H1 (cell line): ENCODE measurements at regions not wholly inside any gene's neighbourhood (a gene's known extent, or its start where the extent isn't known, plus 50 kb on each side); places are given as distances from the start of the nearest gene placed in this dataset.

ENCODE experiments used
- CTCF ChIA-PET: fragments of 300-600 bp; sonication (Branson Sonifier 250); formaldehyde crosslinking; loops from one replicate; lab custom pipeline; 2021; ENCODE audit not compliant: partially characterized antibody; lab: Charles Lee
- POLR2A ChIA-PET: fragments of 300-600 bp; sonication (Branson Sonifier 250); formaldehyde crosslinking; loops from one replicate; lab custom pipeline; 2021; ENCODE audit warnings: inconsistent platforms; ENCODE audit not compliant: partially characterized antibody; lab: Charles Lee
- DNase-seq, 2 experiments: peaks; one replicate each; pipeline versions ENCODE4 v3.0.0 to v3.0.0-alpha.2; 2010 to 2022; ENCODE audit warnings: low spot score in 2 of 2, low read depth in 1 of 2, mixed read lengths in 1 of 2
- FAIRE-seq: peaks from 2 replicates; lab custom pipeline; 2011; peaks lifted over from hg19 to GRCh38; lab: Jason Lieb, UNC
- H2AFZ ChIP-seq: 2 replicates; pipeline ENCODE4 v1.8.1; 2012; ENCODE audit warnings: low read length, inconsistent platforms
- H2AK5ac ChIP-seq: 2 replicates; pipeline ENCODE4 v1.6.1; 2013; ENCODE audit warnings: low read depth, low read length
- H2BK120ac ChIP-seq: replicated peaks from 2 replicates; pipeline ENCODE3; 2013; ENCODE audit warnings: low read depth, low read length, inconsistent platforms
- H2BK12ac ChIP-seq: 2 replicates; pipeline ENCODE4 v1.6.1; 2013; ENCODE audit warnings: low read depth, low read length
- H2BK15ac ChIP-seq: 2 replicates; pipeline ENCODE4 v1.6.1; 2013; ENCODE audit warnings: low read length
- H2BK20ac ChIP-seq: 2 replicates; pipeline ENCODE4 v1.6.1; 2013; ENCODE audit warnings: low read length
- H2BK5ac ChIP-seq: 2 replicates; pipeline ENCODE4 v1.6.1; 2013; ENCODE audit warnings: low read depth, low read length
- H3K14ac ChIP-seq: 2 replicates; pipeline ENCODE4 v1.6.1; 2013; ENCODE audit warnings: inconsistent platforms; ENCODE audit not compliant: insufficient read length
- H3K18ac ChIP-seq: 2 replicates; pipeline ENCODE4 v1.6.1; 2013; ENCODE audit warnings: low read length; ENCODE audit errors: extremely low read depth
- H3K23ac ChIP-seq: 2 replicates; pipeline ENCODE4 v1.6.1; 2013; ENCODE audit warnings: inconsistent platforms; ENCODE audit not compliant: insufficient read length
- H3K23me2 ChIP-seq: 2 replicates; pipeline ENCODE4 v1.6.1; 2013; ENCODE audit warnings: low read depth, low read length
- H3K27ac ChIP-seq: 2 replicates; pipeline ENCODE4 v1.6.1; 2011; ENCODE audit warnings: low read depth, low read length, inconsistent platforms
- H3K27me3 ChIP-seq, 4 experiments: replicated peaks in 1 of 4; 1 replicate in 1 of 4; 2 replicates in 3 of 4; pipeline versions ENCODE4 v1.6.1 to v1.8.1; 2011 to 2013; ENCODE audit warnings: low read length in 3 of 4, mild to moderate bottlenecking in 3 of 4, inconsistent platforms in 2 of 4, mixed read lengths in 2 of 4, moderate library complexity in 1 of 4; ENCODE audit not compliant: control insufficient read depth in 3 of 4, insufficient read depth in 3 of 4; ENCODE audit errors: extremely low read depth in 1 of 4
- H3K36me3 ChIP-seq, 4 experiments: 2 replicates each; pipeline versions ENCODE4 v1.6.1 to v1.8.1; 2011 to 2013; ENCODE audit warnings: mild to moderate bottlenecking in 4 of 4, low read length in 3 of 4, moderate library complexity in 2 of 4, control low read depth in 1 of 4, inconsistent platforms in 1 of 4; ENCODE audit not compliant: insufficient read depth in 4 of 4, control insufficient read depth in 2 of 4
- H3K4ac ChIP-seq: replicated peaks from 2 replicates; pipeline ENCODE3; 2013; ENCODE audit warnings: low read length, low read depth, mixed read lengths, inconsistent platforms; ENCODE audit not compliant: insufficient read length
- H3K4me1 ChIP-seq, 4 experiments: replicated peaks in 1 of 4; 1 replicate in 1 of 4; 2 replicates in 3 of 4; pipeline versions ENCODE4 v1.6.1 to v1.8.1; 2011 to 2013; ENCODE audit warnings: low read length in 3 of 4, inconsistent platforms in 2 of 4, mixed read lengths in 1 of 4; ENCODE audit not compliant: insufficient read depth in 4 of 4, control insufficient read depth in 3 of 4
- H3K4me2 ChIP-seq, 2 experiments: 2 replicates each; pipeline versions ENCODE4 v1.6.1 to v1.8.1; 2011 to 2013; ENCODE audit warnings: low read depth in 2 of 2, low read length in 2 of 2, control low read depth in 1 of 2, inconsistent platforms in 1 of 2, mild to moderate bottlenecking in 1 of 2; ENCODE audit not compliant: insufficient read depth in 1 of 2
- H3K4me3 ChIP-seq, 4 experiments: fragments of 200-600, 300-600 bp in 1 of 4; sonication (generic), shearing (Covaris generic), sonication (Bioruptor Twin) in 1 of 4; 2 replicates each; pipeline versions ENCODE4 v1.5.1 to v1.8.1; 2011 to 2016; ENCODE audit warnings: low read length in 4 of 4, low read depth in 3 of 4, control low read depth in 2 of 4, inconsistent platforms in 2 of 4, mild to moderate bottlenecking in 2 of 4, mixed read lengths in 1 of 4, moderate library complexity in 1 of 4; ENCODE audit not compliant: insufficient read depth in 2 of 4; ENCODE audit errors: extremely low read depth in 1 of 4
- H3K56ac ChIP-seq: replicated peaks from 2 replicates; pipeline ENCODE3; 2013; ENCODE audit warnings: low read depth, mild to moderate bottlenecking, mixed read lengths, low read length, inconsistent platforms; ENCODE audit not compliant: insufficient read length
- H3K79me1 ChIP-seq: 2 replicates; pipeline ENCODE4 v1.6.1; 2013; ENCODE audit warnings: low read depth, low read length, control low read depth
- H3K79me2 ChIP-seq, 2 experiments: 2 replicates each; pipeline versions ENCODE4 v1.6.1 to v1.8.1; 2012 to 2013; ENCODE audit warnings: low read length in 2 of 2, mild to moderate bottlenecking in 2 of 2, inconsistent platforms in 1 of 2; ENCODE audit not compliant: insufficient read depth in 2 of 2, control insufficient read depth in 1 of 2
- H3K9ac ChIP-seq, 4 experiments: replicated peaks in 1 of 4; 1 replicate in 1 of 4; 2 replicates in 3 of 4; pipeline versions ENCODE4 v1.6.1 to v1.8.1; 2011 to 2013; ENCODE audit warnings: low read depth in 3 of 4, low read length in 3 of 4, control low read depth in 2 of 4, mild to moderate bottlenecking in 2 of 4, moderate library complexity in 2 of 4, inconsistent platforms in 1 of 4; ENCODE audit errors: extremely low read depth in 1 of 4
- H3K9me3 ChIP-seq, 2 experiments: 2 replicates each; pipeline versions ENCODE4 v1.6.1 to v1.8.1; 2012 to 2013; ENCODE audit warnings: mild to moderate bottlenecking in 2 of 2, moderate library complexity in 2 of 2, control low read depth in 1 of 2, inconsistent platforms in 1 of 2, low read depth in 1 of 2, low read length in 1 of 2, mixed read lengths in 1 of 2; ENCODE audit not compliant: insufficient read depth in 2 of 2
- H4K20me1 ChIP-seq, 2 experiments: replicated peaks in 1 of 2; 2 replicates each; pipeline versions ENCODE3 to v1.8.1; 2011 to 2013; ENCODE audit warnings: inconsistent platforms in 2 of 2, low read length in 2 of 2, mild to moderate bottlenecking in 1 of 2; ENCODE audit not compliant: insufficient read depth in 2 of 2, control insufficient read depth in 1 of 2
- H4K5ac ChIP-seq: 2 replicates; pipeline ENCODE4 v1.6.1; 2013; ENCODE audit warnings: low read length, low read depth, mixed read lengths, inconsistent platforms; ENCODE audit not compliant: insufficient read length
- H4K8ac ChIP-seq: 2 replicates; pipeline ENCODE4 v1.8.0; 2013; ENCODE audit warnings: mild to moderate bottlenecking, moderate library complexity, low read length, inconsistent platforms; ENCODE audit not compliant: insufficient read depth; ENCODE audit errors: extremely low read depth
- H4K91ac ChIP-seq: replicated peaks from 2 replicates; pipeline ENCODE3; 2013; ENCODE audit warnings: low read length, mixed read lengths, inconsistent platforms; ENCODE audit not compliant: insufficient read length
- CBX8 ChIP-seq: fragments of 300-800, 300-1000 bp; sonication (generic); IDR thresholded peaks from 2 replicates; pipeline ENCODE4 v1.7.1; 2016; ENCODE audit warnings: low read depth, low read length, borderline replicate concordance
- KDM1A ChIP-seq: fragments of 200-600, 300-600 bp; sonication (generic); IDR thresholded peaks from 2 replicates; pipeline ENCODE4 v1.7.1; 2016; ENCODE audit warnings: mild to moderate bottlenecking, low read length, borderline replicate concordance
- WGBS, 2 experiments: shearing (Covaris generic) in 1 of 2; methylation state at CpG; one replicate each; pipeline versions ENCODE4 v1.1.6 to v1.1.7; 2013 to 2015; ENCODE audit warnings: low lambda C conversion rate in 2 of 2, mixed read lengths in 2 of 2, inconsistent platforms in 1 of 2, low coverage in 1 of 2, missing lambda C conversion rate in 1 of 2; ENCODE audit not compliant: insufficient replicate concordance in 2 of 2, insufficient coverage in 1 of 2, insufficient read length in 1 of 2; ENCODE audit errors: extremely low coverage in 1 of 2, missing lambda C conversion rate in 1 of 2; 5-methylcytosine and 5-hydroxymethylcytosine counted together

- no peak overlapping the region for H3K4ac ChIP-seq
- H3K4me3 ChIP-seq: peak overlapping the region; percentile 34 to 59 (median 41)
- H3K9ac ChIP-seq: no peak overlapping the region
- ChIA-PET POLR2A (interaction anchor here (1.2 kb wide), 1 partner anchor 23 kb away, joined by 4 read pairs; no protein-coding TSS in a partner anchor), CTCF (interaction anchor here (1.1 to 2.3 kb wide), 2 partner anchors 22 to 23 kb away, joined by 4 to 5 read pairs; no protein-coding TSS in a partner anchor)
- H3K36me3 ChIP-seq: no peaks in the 10 kb centered on the region
- DNase-seq (peak in 1 of 2 experiments; percentile 70), FAIRE-seq (no peak)
- H4K8ac ChIP-seq: peak overlapping the region; percentile 82
- peak overlapping the region; percentile 63; the same call in 1 of the 2 replicates for H2AFZ ChIP-seq
- H2BK20ac ChIP-seq: no peak overlapping the region; the same call in 1 of the 2 replicates
- no peaks in the 10 kb centered on the region for H3K79me2 ChIP-seq
- H3K14ac ChIP-seq: no peak overlapping the region
- peak overlapping the region; percentile 55 to 79 for H3K4me2 ChIP-seq
- no peaks in the 10 kb centered on the region for H3K79me1 ChIP-seq
- no peak overlapping the region for H2BK120ac ChIP-seq
- peaks cover 4 to 27% (median 18%) of the 10 kb centered on the region in 4 experiments; a peak in 6 of 7 replicates for H3K27me3 ChIP-seq
- no peak overlapping the region for H3K56ac ChIP-seq
- no peak overlapping the region for H4K91ac ChIP-seq
- H3K18ac ChIP-seq: peak overlapping the region; percentile 56
- no peak overlapping the region for H2BK12ac ChIP-seq
- H3K9me3 ChIP-seq: no peaks in the 10 kb centered on the region
- H2BK5ac ChIP-seq: no peak overlapping the region
- H3K23ac ChIP-seq: no peak overlapping the region
- H3K23me2 ChIP-seq: peaks cover 8% of the 10 kb centered on the region
- H2BK15ac ChIP-seq: no peak overlapping the region; the same call in 1 of the 2 replicates
- 33% methylated on average over 31 of the region's 32 CpGs; no CpG with 5 or more reads in 1 of the 2 experiments for WGBS, 2 experiments
- H3K27ac ChIP-seq: no peak overlapping the region
- peaks cover 6 to 17% (median 9%) of the 10 kb centered on the region in 4 experiments for H3K4me1 ChIP-seq
- H4K20me1 ChIP-seq: no peaks in the 10 kb centered on the region
- no peak overlapping the region for H2AK5ac ChIP-seq
- H4K5ac ChIP-seq: no peak overlapping the region
- TF ChIP-seq CBX8 (no peak), KDM1A (no peak)
Measured at GRCh38 chr14:97033556-97034081, 236.4 kb downstream of the VRK1 start.
